ENCODE measurements at regions not wholly inside any gene's neighbourhood (a gene's known extent, or its start where the extent isn't known, plus 50 kb on each side); places are given as distances from the start of the nearest gene placed in this dataset.

DNA sequence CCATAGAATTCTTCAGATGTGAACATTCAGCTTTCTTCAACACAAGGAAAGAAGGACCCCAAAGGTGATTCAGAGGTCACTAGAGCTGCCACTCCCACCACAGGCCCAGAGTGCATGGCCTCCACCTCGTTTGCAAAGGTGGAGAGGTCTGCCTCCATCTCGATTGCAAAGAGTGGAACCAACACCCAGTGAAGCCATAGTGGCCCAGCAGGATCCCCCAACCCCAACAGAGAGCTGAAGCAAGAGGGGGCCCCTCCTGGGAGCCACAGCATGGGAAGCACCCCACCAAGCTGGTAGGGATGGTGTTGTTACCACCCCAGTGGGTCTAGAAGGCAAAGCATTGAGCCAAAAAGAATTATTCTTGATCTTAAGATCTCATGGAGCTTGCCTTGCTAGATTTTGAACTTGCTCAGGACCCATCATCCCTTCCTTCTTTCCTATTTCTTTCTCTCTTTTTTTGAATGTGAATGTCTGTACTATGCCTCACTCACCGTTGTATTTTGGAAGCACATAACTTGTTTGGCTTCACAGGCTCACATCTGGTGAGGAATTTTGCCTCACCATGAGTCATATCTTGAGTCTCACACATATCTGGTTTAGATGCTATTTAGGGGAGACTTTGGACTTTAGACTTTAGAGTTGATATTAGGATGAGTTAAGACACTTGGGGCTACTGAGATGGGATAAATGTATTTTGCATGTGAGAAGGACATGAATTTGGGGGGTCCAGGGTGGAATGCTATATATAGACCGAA lies 119.2 kb downstream of the ANKRD60 start:
- DNase-seq: no peak

DNA sequence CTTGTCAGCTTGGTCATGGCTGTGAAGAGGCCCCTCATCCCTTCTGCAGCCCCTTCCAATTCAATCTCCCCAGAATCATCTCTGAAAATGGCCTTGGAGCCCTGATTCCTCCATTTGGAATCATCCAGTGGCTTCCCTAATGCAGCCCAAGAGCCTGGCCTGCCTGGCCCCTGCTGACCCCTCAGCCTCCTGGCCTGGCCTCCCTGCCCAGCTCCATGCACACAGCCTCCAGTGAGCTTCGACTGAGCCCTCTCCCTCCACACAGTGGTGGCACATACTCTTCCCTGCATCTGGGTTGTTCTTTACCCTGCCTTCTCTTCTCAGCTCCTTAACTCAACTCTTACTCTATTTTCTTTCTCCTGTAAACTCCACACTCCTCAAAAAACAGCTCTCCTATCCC lies 120.9 kb downstream of the ANKRD60 start:
- DNase-seq: no peak

- no peak for DNase-seq
Observed at GRCh38 chr20:58106143-58106750, 122.2 kb downstream of the ANKRD60 start.

- DNase-seq: no peak
Observed at GRCh38 chr20:58103961-58104360, 124.5 kb downstream of the ANKRD60 start.

DNA sequence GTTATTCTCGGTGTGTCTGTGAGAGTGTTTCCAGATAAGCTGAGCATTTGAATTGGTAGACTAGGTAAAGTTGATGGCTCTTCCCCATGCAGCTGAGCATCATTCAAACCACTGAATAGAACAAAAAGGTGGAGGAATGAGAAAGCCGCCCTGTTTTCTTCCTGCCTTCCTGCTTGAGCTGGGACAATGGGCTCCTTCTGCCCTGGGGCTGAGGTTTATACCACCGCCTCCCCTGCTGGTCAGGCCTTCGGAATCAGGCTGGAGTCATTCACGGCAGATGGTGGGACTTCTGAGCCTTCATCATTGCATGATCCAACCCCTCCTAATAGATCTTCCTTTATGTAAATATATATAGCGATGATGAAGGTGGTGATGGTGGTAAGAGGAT lies 124.9 kb downstream of the ANKRD60 start:
- no peak for DNase-seq

GRCh38 chr20:58102744-58103516 lies 125.5 kb downstream of the ANKRD60 start:
- no peak for DNase-seq

- no peak for DNase-seq
Observed at GRCh38 chr20:58102261-58102660, 126.2 kb downstream of the ANKRD60 start.

DNA sequence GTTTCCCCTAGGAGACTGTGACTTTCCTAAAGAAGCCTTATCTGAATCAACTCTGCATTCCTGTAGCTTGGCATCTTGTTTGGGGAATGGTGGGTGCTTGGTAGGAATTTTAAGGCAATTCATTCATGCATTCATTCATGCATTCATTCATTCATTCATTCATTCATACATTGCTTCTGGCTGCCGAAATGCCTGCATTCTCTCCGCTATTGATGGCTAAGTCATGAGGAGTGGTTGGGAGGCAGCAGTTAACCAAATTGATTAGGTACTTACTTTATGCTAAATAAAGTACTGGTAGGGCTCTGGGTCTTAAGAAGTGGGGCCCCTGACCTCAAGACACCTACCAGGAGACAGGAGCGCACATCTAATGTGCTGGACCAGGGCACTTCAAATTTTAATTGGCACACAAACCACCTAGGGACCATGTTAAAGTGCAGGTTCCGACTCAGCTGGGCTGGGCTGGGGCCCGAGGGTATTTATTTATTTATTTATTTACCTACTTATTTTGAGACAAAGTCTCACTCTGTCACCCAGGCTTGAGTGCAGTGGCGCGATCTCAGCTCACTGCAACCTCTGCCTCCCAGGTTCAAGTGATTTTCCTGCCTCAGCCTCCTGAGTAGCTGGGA lies 127.6 kb downstream of the ANKRD60 start:
- DNase-seq: no peak

DNA sequence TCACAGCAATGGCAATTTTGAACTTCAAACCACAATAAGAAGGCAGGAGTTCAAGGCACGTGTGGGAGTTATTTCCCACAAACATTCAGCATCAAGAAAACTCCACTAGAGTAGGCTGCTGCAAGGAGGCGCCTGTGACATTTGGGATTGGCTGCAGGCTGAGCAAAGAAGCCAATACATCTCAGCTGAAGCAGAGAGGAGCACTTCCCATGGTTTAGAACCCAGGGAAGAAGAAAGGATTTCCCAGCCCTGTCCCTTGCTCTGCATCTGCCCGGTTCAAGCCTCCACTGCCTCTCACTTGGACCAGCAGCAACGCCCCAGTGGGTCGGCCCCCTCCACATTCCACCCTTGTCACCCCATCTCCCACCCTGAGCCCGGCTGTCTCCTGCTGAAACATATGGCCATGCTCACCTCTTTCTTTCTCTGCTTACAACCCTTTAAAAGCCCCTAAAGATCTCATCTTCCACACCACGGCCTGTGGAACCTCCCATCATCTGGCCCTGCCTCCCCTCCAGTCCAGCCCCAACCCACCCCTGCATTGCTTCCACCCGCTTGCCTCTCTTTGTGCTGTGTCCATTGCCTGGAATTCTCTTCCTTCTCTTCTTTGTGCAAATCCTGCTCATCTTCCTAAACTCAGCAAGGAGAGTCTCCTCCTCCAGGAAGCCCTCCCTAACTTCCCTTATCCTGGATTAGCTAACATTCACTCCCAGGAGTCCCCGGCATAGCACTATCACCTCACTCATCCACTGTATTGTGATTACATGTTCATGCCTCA lies 128.3 kb downstream of the ANKRD60 start:
- no peak for DNase-seq

DNA sequence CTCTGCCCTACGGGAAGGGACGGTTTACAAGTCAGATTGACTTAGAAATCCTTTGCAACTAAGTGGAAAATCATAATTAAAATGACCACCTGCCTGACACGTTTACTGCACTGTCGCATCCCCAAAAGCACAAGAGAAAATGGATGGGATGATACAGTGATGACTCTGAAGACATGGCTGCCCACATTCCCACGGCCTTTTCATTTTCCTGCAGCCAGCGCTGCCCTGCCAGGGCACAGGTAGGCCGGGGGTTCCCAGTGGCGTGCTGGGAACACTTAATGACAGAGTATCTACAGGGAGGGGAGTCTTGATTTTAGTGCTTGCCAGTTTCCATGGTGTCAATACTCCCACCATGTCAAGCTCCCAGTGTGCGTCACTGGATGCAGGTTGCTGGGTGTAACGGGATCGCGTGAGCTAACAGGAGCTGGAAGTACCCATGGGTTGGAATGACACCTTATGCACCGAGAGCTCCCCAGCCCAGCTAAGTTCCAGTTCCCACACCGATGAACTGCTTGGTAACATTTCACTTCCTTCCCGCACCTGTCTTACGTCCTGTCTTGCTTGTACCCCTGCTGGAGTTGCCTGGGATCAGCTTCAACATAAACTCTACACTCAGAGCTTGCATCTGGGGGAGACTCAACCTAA lies 129.0 kb downstream of the ANKRD60 start:
- DNase-seq: no peak

GRCh38 chr20:58098571-58098970 lies 129.9 kb downstream of the ANKRD60 start:
- DNase-seq: no peak

GRCh38 chr20:58097943-58098342 lies 130.5 kb downstream of the ANKRD60 start:
- DNase-seq: no peak

DNA sequence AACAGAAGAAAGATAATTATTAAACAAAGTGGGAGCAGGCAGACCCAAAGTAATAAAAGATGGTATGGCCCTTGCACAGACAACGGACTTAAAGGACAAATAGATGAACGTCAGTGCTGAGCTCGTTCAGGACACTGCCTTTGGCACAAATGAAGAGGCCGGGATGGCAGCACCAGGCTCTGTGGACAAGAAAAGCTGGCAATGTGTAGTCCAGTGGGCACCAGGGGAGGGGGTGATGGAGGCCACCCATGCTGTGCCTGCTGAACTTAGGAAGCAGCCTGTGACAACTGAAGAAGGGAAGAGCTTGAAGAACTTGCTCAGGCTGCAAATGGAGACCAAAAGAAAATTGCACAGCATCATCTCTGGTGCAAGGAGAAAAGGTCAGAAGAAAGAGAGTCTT lies 131.0 kb downstream of the ANKRD60 start:
- DNase-seq: no peak

DNA sequence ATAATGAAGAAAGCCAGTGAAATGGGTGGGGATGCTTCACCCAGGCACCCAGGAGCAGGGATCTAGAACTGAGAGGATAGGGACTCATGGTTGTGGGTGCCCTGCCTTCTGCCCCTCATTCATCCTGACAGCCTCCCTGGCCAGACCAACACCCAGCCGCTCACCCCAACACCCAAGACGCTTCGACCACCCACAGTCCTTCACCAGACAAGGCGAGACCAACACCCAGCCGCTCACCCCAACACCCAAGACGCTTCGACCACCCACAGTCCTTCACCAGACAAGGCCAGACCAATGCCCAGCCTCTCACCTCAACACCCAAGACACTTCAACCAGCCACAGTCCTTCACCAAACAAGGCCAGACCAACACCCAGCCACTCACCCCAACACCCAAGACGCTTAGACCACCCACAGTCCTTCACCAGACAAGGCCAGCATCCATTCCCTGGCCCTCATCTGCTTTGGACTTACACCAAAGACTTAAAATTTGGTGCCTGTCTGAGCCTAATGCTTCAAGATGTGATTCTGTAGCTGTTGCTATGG lies 131.5 kb downstream of the ANKRD60 start:
- no peak for DNase-seq

DNA sequence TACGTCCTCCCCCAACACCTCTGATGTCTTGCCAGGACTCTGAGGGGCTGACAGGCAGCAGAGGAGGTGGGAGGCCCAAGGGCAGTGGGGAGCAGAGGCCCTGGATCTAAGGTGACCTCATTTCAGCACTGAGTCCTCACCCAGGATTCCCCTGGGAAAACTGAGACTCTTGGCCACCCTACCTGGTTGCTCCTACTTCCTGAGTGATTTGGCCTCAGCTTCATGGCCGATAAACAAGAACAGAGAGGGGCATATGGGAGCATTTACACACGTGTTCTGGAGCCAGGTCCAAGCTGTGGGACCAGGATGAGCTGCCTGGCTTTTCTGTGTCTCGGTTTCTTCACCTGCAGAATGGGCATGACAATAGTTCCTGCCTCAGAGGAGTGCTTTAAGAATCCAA lies 133.8 kb downstream of the ANKRD60 start:
- DNase-seq: no peak

- DNase-seq: no peak
Observed at GRCh38 chr20:58094160-58094559, 134.3 kb downstream of the ANKRD60 start.

DNA sequence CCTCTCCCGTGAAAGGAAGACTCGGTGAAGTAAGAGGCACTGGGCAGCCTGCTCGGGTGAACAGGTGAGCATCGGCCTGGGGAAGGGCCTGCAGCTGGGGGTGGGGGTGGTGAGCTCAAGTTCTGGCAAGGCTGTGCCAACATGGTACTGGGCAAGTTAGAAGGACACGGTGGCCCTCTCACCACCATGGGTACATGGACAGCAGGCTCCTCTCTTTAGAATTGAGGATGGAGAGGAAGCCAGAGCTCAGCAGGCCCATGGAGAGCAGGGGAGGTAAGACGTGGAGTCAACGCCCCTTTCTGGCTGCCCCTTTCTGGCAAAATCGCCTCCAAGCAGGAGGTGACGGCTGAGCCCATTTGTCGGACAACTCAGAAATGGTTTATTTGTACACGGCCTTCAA lies 135.6 kb downstream of the ANKRD60 start:
- DNase-seq: no peak

GRCh38 chr20:58092353-58092752 lies 136.1 kb downstream of the ANKRD60 start:
- DNase-seq: no peak

- DNase-seq: no peak
Observed at GRCh38 chr20:58091810-58092209, 136.6 kb downstream of the ANKRD60 start.

GRCh38 chr20:58090161-58090560 lies 138.3 kb downstream of the ANKRD60 start:
- no peak for DNase-seq

GRCh38 chr20:58088625-58089024 lies 139.8 kb downstream of the ANKRD60 start:
- no peak for DNase-seq
